ENCODE measurements at regions not wholly inside any gene's neighbourhood (a gene's known extent, or its start where the extent isn't known, plus 50 kb on each side); places are given as distances from the start of the nearest gene placed in this dataset.

DNA sequence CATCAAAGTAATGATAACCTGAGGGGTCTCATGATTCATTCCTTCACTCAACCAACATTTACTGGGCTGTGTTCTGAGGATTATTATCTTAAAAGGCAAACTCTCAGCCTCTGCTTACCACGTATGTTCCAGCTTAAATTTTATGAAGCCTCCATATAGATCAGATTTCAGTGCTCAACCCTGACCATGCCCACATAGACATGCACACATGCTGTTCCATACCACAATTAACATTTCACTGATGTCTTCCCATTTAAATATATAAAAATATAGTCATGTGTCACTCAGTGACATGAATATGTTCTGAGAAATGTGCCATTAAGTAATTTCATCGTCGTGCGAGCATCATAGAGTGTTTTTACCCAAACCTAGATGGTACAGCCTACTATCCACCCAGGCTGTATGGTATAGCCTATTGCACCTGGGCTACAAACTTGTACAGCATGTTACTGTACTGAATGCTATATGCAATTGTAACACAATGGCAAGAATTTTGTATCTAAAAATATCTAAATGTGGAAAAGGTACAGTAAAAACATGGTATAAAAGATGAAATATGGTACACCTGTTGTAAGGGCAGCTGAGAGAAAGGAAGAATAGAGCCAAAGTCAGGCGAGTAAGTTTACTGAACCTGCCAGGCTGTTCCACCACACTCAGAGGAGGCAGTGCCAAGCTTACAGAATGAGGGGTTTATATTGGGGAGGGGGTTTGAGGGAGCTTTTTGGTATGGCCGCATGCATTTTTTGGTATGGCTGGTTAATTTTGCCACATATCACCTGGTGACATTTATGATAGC, 134.7 kb upstream of the ETV3 start:
- DNase-seq, result no peak
- WGBS, 3 donors, result 58 to 67% (median 63%) methylated on average over 6 of the region's 6 CpGs
- Histone ChIP-seq H3K27ac (no peak overlapping the region), H3K36me3 (no peaks in the 10 kb centered on the region), H3K4me3 (no peak overlapping the region), H3K4me1 (ENCODE audit: insufficient read depth) (no peaks in the 10 kb centered on the region), H3K9me3 (no peaks in the 10 kb centered on the region), H3K27me3 (no peaks in the 10 kb centered on the region)
- no peak for TF ChIP-seq CTCF (IDR thresholded peaks at IDR 0.05)
- intact Hi-C loops (cut with DNase I), result no loop called here

DNA sequence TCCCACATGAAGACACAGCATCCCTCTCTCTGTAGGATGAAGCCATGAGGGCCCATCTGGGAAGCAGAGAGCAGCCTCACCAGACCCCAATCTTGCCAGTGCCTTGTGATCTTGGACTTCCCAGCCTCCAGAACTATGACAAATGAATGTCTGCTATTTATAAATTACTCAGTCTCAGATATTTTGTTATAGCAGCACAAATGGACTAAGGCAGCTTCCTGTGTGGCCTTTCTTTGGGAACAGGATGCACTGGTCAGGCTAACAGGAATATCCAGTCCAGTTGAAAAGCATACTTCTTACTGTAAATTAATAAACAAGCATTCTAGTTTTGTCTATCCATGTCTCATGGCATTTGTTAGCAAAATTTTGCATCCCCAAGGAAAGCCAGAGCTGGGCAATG, 134.1 kb upstream of the ETV3 start:
- TF ChIP-seq EP300 (IDR thresholded peaks at IDR 0.05), result no peak
- Histone ChIP-seq H3K27me3 (no peaks in the 10 kb centered on the region), H3K4me1 (ENCODE audit: insufficient read depth) (no peaks in the 10 kb centered on the region), H3K27ac (no peak overlapping the region), H3K36me3 (no peaks in the 10 kb centered on the region), H3K4me3 (no peak overlapping the region), H3K9me3 (no peaks in the 10 kb centered on the region)
- intact Hi-C loops (cut with DNase I), result no loop called here
- DNase-seq, result no peak

DNA sequence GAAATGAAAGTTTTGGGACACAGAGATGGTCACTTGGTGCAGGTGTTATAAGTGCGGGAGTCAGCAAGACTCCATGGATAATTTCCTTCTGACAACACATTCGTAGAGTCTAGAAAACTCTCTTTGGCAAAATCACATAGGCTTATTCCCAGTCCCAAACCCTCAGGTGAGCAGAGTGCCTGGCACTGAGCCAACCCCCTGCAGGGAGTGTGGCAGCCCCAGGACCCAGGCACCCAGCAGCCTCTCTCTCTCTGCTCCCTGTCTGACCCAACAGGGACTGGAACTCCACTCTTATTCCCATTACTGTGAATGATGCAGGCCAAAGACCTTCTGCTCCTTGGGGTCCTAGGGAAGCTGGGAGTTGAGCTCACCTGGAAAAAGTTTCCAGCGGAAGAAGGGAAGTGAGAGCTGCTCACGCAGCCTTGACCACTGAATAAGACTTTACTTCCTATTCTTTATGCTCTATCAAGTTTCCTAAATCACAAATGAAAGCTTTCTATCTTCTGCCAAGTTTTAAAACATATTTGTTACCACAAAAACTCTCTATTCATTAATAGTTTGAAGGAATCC, 132.6 kb upstream of the ETV3 start:
- Histone ChIP-seq H3K4me1 (ENCODE audit: insufficient read depth) (no peaks in the 10 kb centered on the region), H3K27me3 (no peaks in the 10 kb centered on the region), H3K27ac (no peak overlapping the region), H3K9me3 (no peaks in the 10 kb centered on the region), H3K36me3 (no peaks in the 10 kb centered on the region), H3K4me3 (no peak overlapping the region)
- TF ChIP-seq EP300 (IDR thresholded peaks at IDR 0.05), result no peak
- TF ChIP-seq CTCF (IDR thresholded peaks at IDR 0.05), result no peak
- no peak for TF ChIP-seq POLR2A (IDR thresholded peaks at IDR 0.05)
- WGBS, 3 donors, result 56 to 64% (median 59%) methylated on average over 4 of the region's 4 CpGs
- intact Hi-C loops (cut with DNase I), result no loop called here
- no peak for DNase-seq

DNA sequence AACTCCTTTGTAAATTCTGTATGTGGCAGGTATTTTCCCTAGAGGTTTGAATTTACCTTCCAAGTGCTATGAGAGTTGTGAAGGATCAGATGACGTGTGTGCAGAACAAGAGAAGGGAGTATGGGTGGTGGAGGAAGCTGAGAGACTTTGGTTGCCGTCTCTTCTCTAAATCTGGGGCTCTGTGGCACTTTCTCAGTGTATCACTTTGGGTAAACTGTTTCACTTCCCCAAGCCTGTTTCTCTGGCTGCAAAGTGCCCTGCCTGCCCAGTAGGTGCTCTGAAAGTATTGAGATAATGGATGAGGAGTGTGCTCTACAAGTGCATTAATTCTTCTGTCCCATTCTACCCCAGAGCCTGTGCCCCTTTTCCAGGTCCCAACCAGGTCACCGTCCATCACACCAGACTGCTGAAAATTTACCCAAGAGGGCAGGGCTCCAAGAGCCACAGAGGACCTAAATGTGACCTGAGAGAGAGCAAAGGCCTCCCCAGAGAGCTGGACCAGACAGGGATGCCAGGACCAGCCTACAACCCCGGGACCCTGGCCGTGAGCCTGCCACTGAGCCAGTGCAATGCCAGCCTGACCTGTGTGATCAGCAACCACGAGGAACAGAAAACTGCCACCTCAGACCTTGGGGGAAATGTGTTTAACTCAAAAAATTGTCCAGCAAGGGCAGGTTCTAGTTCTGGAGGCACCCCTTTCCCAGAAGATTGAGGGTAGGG, 131.6 kb upstream of the ETV3 start:
- Histone ChIP-seq H3K36me3 (no peaks in the 10 kb centered on the region), H3K9me3 (no peaks in the 10 kb centered on the region), H3K27ac (no peak overlapping the region), H3K27me3 (no peaks in the 10 kb centered on the region), H3K4me1 (ENCODE audit: insufficient read depth) (no peaks in the 10 kb centered on the region), H3K4me3 (no peak overlapping the region)
- DNase-seq, result no peak
- intact Hi-C loops (cut with DNase I), result no loop called here
- TF ChIP-seq POLR2A (IDR thresholded peaks at IDR 0.05) (no peak), EP300 (IDR thresholded peaks at IDR 0.05) (no peak), CTCF (IDR thresholded peaks at IDR 0.05) (no peak)
- WGBS, 3 donors, result 67 to 74% (median 74%) methylated on average over 6 of the region's 6 CpGs

DNA sequence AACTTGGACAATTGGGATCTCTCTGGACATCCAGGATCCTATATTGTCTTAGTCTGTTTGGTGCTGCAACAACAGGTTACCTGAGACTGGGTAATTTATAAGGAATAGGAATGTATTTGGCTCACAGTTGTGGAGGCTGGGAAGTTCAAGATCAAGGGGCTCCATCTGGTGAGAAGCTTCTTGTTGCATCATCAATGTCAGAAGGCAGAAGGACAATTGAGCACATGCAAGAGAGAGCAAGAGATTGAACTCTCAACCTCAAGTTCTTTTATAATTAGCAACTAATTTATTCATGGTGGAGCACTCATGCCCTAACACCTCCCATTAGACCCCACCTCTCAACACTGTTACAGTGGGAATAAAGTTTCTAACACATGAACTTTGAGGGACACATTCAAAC, 124.7 kb upstream of the ETV3 start:
- intact Hi-C loops (cut with DNase I), result no loop called here
- no peaks in the 10 kb centered on the region for H3K27me3 ChIP-seq
- H3K4me3 ChIP-seq, result no peak overlapping the region
- TF ChIP-seq CTCF (IDR thresholded peaks at IDR 0.05), result no peak
- no peak for TF ChIP-seq EP300 (IDR thresholded peaks at IDR 0.05)
- TF ChIP-seq POLR2A (IDR thresholded peaks at IDR 0.05), result no peak
- no peak for DNase-seq
- no peaks in the 10 kb centered on the region for H3K36me3 ChIP-seq
- no peak overlapping the region for H3K27ac ChIP-seq
- H3K9me3 ChIP-seq, result no peaks in the 10 kb centered on the region
- no peaks in the 10 kb centered on the region for H3K4me1 ChIP-seq (ENCODE audit: insufficient read depth)
